GM18505 (cell line): ENCODE measurements at regions not wholly inside any gene's neighbourhood (a gene's known extent, or its start where the extent isn't known, plus 50 kb on each side); places are given as distances from the start of the nearest gene placed in this dataset.
"Not testable (repeated sequence)": the region's sequence is repeated elsewhere in the genome, so short reads cannot be mapped to it uniquely, and the experiment has no call there.

Experiments used
- ATAC-seq: cut with Tn5 transposase; IDR thresholded peaks from one replicate; pipeline ENCODE4 v1.9.1; 2021; ENCODE audit not compliant: unreplicated experiment
- POLR2A ChIP-seq: IDR thresholded peaks from 4 replicates; pipeline ENCODE4 v1.6.1; 2011; ENCODE audit warnings: borderline replicate concordance; ENCODE audit not compliant: insufficient read depth, insufficient read length; ENCODE audit errors: extremely low read depth

GRCh38 chr12:131565267-131566015 lies 145.4 kb upstream of the SFSWAP start:
- ATAC-seq, result no peak
- TF ChIP-seq POLR2A, result no peak

- ATAC-seq, result no peak
- no peak for TF ChIP-seq POLR2A
Measured at GRCh38 chr12:131568336-131568735, 142.6 kb upstream of the SFSWAP start.

DNA sequence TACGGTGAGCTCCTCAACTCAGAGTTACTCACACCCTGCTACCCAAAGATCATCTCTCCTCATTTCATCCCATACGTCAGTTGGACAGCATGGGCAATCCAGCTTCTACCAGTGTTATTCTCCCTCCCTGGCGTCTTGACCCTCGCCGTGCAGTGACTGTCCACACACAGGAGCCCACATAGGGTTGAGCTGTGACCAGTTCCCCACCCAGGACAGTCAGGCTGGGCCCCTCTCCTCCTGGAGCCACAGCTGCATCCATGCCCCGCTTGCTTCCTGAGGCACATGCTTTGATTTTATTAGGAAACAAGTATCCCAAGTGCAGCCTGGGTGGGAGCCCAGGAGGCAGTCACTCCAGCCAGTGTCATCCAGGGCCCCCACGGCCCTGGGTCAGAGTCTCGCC lies 140.3 kb upstream of the SFSWAP start:
- TF ChIP-seq POLR2A, result no peak
- ATAC-seq, result no peak

DNA sequence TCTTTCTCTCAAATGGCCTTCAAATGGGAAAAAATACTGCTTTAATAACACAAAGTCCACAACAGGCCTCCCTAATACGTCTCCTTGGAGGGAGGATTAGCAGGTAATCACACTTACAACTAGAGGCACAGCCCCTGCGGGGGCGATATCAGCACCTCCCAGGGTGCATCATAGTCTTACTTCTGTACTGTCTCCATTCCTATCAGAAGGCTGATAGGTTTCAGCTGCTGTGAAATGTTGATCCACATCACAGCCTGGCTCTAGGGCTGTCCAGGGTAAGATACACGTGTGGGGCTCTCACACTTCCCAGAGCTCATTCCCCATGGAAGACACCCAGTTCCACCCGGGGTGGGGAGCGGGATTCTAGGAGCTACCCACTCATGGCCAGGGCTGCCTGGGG lies 139.1 kb upstream of the SFSWAP start:
- no peak for ATAC-seq
- TF ChIP-seq POLR2A, result no peak

- no peak for TF ChIP-seq POLR2A
- no peak for ATAC-seq
Measured at GRCh38 chr12:131572626-131573025, 138.3 kb upstream of the SFSWAP start.

GRCh38 chr12:131573631-131574394 lies 137.1 kb upstream of the SFSWAP start:
- ATAC-seq, result no peak
- TF ChIP-seq POLR2A, result no peak

DNA sequence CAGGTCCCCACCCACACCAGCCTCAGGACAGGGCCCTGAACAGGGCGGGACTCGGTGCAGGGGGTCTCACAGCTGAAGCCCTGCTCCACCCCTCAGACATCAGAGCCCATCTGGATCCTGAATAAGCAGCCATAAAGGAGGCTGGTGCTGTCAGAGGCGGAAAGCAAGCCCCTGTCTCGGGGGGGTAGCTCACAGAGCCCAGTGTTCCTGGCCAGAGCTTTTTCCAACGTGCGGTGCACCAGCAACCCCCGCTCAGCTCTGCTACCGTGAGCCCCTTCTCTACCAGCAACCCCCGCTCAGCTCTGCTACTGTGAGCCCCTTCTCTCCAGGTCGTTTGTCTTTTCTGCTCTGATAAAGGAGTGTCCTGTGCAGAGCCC lies 136.5 kb upstream of the SFSWAP start:
- TF ChIP-seq POLR2A, result no peak

DNA sequence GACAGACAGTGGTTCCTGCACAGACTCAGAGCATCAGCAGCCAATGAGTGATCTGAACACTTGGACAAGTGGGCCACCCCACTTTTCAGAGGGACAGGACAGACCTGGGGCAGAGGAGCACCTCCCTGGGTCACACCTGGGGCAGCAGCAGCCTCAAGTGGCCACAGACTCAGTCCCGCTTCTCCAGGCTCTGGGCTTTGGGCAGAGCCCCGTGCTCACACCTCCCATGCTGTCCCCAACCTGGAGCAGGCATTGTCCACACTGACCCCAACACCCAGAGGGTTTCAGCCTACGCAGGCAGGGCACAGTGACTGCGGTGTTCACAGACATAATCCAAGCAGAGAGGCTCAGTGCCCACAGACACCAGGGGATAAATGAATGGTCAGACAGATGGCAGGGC lies 135.5 kb upstream of the SFSWAP start:
- ATAC-seq, result no peak
- no peak for TF ChIP-seq POLR2A

More for the DNA sequence above, 136.5 kb upstream of the SFSWAP start:
- ATAC-seq, result no peak

- not testable (repeated sequence) for ATAC-seq
Measured at GRCh38 chr12:131576734-131577133, 134.2 kb upstream of the SFSWAP start.

DNA sequence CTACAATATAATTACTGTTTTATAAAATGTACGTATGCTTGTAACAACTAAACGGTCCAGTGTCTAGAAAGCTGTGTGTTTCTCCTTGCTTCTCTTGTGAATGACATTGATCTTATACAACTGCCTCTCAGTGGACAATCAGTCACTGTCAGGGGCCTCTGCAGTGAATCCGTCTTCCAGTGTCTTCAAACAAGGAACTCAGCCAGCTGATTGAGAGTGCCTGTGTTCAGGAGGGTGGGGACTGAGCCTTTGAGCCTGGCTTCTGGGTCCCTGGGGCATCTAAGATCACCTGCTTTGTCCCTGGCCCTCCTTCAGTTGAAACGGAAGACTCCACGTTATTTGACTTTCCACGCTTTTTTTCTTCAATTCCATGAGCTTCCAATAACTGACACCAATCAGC lies 133.1 kb upstream of the SFSWAP start:
- ATAC-seq, result no peak
- TF ChIP-seq POLR2A, result no peak

DNA sequence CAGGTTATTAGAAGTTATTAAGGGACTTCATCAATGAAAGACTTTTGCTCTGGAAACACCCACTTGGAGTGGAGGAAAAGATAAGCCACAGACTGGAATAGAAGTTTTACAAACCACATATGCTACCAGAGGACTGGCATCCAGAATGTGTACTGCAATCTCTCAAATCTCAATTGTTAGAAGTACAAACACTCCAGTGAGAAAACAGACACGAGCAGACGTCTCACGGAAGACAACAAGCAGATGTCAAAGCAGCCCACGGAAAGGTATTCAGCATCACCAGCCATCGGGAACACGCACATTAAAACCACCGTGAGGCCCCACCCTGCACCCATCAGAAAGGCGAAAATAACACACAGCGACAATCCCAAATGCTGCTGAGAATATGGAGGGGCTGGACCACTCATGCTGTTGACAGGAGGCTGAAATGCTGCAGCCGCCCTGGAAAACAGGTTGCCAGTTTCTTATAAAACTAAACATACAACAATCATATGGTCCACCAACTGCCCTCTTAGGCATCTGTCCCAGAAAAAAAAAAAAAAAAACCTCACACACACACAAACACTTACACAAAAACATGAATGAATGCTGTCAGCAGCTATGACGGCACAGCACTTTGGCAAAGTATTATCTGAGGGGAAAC lies 131.9 kb upstream of the SFSWAP start:
- no peak for TF ChIP-seq POLR2A
- no peak for ATAC-seq

DNA sequence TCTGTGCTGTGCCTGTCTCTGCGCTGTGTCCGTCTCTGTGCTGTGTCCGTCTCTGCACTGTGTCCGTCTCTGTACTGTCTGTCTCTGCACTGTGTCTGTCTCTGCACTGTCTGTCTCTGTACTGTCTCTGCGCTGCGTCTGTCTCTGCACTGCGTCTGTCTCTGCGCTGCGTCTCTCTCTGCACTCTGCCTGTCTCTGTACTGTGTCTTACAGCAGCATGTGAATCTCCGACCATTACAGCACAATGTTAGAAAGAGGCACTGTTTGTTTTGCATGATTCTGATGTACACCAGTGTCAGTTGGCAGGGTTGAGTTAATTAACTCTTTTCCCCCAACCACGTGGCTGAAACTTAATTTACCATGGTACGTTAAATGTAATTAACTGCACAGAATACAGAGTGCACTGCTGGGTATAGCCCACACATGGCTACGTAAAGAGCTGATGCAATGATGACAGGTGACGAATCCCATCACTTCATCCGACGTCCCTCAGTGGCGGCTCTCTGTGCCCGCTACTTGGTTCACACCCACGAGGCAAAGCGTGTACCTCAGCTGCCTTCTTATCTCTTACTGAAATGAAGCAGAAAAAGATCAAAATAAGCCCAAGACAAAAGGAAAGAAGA lies 127.7 kb upstream of the SFSWAP start:
- no peak for ATAC-seq
- no peak for TF ChIP-seq POLR2A

DNA sequence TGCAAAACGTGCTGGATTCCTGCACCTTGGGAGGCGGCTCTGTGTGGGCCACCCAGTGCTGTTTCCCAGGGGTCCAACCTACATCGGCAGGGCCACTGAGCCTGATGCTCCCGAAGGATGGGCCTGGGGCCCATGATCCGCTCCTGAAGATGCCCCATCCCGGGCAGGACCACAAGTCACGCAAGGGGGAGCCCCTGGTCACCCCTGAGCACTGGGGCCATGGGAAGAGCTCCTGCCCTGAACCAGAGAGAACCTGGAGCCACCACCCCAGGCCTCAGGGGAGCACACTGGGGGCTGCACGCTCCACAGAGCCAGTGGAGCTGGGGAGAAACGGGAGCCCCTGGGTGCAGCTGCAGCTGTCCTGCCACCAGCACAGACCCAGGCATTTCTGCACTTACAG lies 124.6 kb upstream of the SFSWAP start:
- ATAC-seq, result no peak
- TF ChIP-seq POLR2A, result no peak
